ENCODE measurements at regions not wholly inside any gene's neighbourhood (a gene's known extent, or its start where the extent isn't known, plus 50 kb on each side); places are given as distances from the start of the nearest gene placed in this dataset.

DNA sequence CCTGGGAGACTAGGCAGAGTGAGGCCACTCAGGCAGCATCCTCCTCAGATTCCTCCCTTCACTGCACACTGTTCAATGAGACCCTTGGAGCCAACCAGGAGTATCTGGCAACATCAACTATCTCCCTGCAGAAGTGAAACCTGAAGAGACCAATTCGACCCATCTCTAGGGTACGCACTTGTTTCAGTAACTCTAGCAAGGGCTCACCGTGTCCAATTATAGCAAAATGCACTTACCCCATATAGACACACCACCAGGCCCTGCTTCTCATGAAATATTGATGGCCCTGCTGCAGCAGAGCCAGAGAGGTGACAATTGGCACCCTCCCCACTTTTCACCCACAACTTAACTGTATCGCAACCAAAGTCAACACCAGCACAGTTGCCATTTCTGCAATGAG, 196.1 kb upstream of the IGF1R start:
- DNase-seq, result no peak
- Mint-ChIP-seq H3K4me3 (no peak overlapping the region), H3K9me3 (no peaks in the 10 kb centered on the region), H3K27me3 (peaks cover 13% of the 10 kb centered on the region), H3K36me3 (ENCODE audit: low read depth) (no peaks in the 10 kb centered on the region), H3K4me1 (ENCODE audit: low read depth) (peaks cover 2% of the 10 kb centered on the region), H3K27ac (no peak overlapping the region)

GRCh38 chr15:98455904-98456303, 192.4 kb upstream of the IGF1R start:
- Mint-ChIP-seq H3K36me3 (ENCODE audit: low read depth) (no peaks in the 10 kb centered on the region), H3K27me3 (peaks cover 36% of the 10 kb centered on the region), H3K9me3 (no peaks in the 10 kb centered on the region), H3K4me1 (ENCODE audit: low read depth) (no peaks in the 10 kb centered on the region), H3K4me3 (no peak overlapping the region), H3K27ac (no peak overlapping the region)
- no peak for DNase-seq

DNA sequence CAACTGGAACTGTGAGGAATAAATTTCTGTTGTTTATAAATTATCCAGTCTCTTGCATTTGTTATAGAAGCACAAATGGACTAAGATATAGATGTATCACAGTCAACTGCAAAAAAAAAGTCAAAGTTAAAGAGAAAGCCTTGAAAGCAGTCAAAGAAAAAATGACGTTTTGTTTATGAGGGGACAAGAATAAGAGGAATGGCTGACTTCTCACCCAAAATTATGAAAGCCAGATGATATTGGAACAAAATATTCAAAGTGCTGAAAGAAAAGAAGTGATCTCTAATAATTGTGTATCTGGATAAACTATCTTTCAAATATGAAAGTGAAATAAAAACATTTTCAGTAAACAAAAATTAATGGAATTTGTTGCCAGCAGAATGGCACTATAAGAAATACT, 171.8 kb upstream of the IGF1R start:
- Mint-ChIP-seq H3K27ac (no peak overlapping the region), H3K9me3 (peaks cover 20% of the 10 kb centered on the region), H3K4me3 (no peak overlapping the region), H3K4me1 (ENCODE audit: low read depth) (no peaks in the 10 kb centered on the region), H3K27me3 (no peaks in the 10 kb centered on the region), H3K36me3 (ENCODE audit: low read depth) (no peaks in the 10 kb centered on the region)
- DNase-seq, result no peak

DNA sequence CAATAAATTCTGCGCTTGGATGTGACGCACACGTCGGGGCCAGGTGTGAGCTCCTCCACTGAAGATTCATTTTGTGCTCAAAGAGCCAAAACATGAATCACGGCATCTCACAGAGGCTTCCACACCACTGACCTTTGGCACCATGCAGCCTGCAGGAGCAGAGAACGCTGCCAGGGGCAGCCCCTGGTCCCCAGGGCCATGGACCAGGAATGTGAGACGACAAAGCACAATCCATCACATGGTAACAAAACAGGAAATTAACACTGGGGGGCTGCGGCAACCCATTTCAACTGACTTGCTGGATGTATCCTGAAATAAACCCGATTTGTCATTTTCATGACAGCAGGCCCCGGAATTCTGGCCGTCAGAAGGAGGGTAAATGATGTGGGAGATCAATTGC, 167.5 kb upstream of the IGF1R start:
- Mint-ChIP-seq H3K27me3 (peaks cover 8% of the 10 kb centered on the region), H3K4me1 (ENCODE audit: low read depth) (no peaks in the 10 kb centered on the region), H3K36me3 (ENCODE audit: low read depth) (no peaks in the 10 kb centered on the region), H3K9me3 (peaks cover 14% of the 10 kb centered on the region), H3K4me3 (no peak overlapping the region), H3K27ac (no peak overlapping the region)
- DNase-seq, result no peak

DNA sequence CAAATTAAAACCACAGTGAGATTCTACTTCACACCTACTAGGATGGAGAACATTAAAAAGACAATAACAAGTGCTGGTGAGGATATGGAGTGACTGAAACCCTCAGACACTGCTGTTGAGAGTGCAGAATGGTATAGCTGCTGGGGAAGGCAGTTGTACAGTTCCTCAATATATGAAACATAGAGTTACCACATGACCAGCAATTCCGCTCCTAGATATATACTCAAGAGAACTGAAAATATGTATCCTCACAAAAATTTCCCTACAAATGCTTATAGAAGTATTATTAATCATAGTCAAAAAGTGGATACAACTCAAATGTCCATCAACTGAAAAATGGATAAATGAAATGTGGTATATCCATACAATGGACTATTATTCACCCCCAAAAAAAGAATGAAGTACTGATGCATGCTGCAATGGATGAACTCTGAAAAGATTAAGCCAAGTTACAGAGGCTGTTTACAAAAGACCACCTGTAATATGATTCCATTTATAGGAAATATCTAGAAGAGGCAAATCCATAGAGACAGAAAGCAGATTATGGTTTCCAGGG, 164.7 kb upstream of the IGF1R start:
- H3K27me3 Mint-ChIP-seq, result peaks cover 17% of the 10 kb centered on the region
- H3K4me3 Mint-ChIP-seq, result no peak overlapping the region
- DNase-seq, result no peak
- H3K9me3 Mint-ChIP-seq, result peaks cover 3% of the 10 kb centered on the region
- H3K4me1 Mint-ChIP-seq (ENCODE audit: low read depth), result no peaks in the 10 kb centered on the region
- no peak overlapping the region for H3K27ac Mint-ChIP-seq
- no peaks in the 10 kb centered on the region for H3K36me3 Mint-ChIP-seq (ENCODE audit: low read depth)

- Mint-ChIP-seq H3K27ac (no peak overlapping the region), H3K9me3 (peaks cover 3% of the 10 kb centered on the region), H3K4me1 (ENCODE audit: low read depth) (no peaks in the 10 kb centered on the region), H3K36me3 (ENCODE audit: low read depth) (no peaks in the 10 kb centered on the region), H3K4me3 (no peak overlapping the region), H3K27me3 (peaks cover 17% of the 10 kb centered on the region)
- DNase-seq, result no peak
These were observed 163.4 kb upstream of the IGF1R start for GRCh38 chr15:98484914-98485313.

- H3K4me3 Mint-ChIP-seq, result no peak overlapping the region
- H3K27me3 Mint-ChIP-seq, result peaks cover 17% of the 10 kb centered on the region
- peaks cover 3% of the 10 kb centered on the region for H3K9me3 Mint-ChIP-seq
- H3K4me1 Mint-ChIP-seq (ENCODE audit: low read depth), result no peaks in the 10 kb centered on the region
- H3K27ac Mint-ChIP-seq, result no peak overlapping the region
- DNase-seq, result no peak
- no peaks in the 10 kb centered on the region for H3K36me3 Mint-ChIP-seq (ENCODE audit: low read depth)
These were observed 162.9 kb upstream of the IGF1R start for GRCh38 chr15:98485451-98485850.

DNA sequence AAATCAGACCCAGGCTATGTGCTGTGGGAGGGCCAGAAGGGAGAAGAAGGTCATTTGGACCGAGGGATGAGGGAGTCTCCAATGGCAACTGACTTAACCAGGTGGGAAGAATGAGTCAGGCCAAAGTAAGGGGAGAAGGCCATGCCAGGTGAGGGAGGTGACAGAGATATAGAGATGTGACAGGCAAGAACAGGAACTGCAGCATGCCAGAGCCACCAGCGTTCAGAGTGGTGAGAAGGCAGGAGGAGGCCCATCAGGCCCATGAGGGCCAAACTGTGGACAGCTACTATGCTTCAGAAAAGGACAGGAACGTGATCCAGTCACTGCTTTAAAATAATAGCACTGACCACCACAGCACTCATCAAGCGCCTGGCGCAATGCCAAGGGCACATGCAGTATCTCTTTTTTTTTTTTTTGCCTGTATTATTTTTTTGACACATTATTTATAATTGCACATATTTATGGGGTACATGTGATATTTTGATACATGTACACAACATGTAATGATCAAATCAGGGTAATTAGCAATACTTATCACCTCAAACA, 154.3 kb upstream of the IGF1R start:
- DNase-seq, result no peak
- Mint-ChIP-seq H3K4me1 (ENCODE audit: low read depth) (no peaks in the 10 kb centered on the region), H3K9me3 (peaks cover 5% of the 10 kb centered on the region), H3K4me3 (no peak overlapping the region), H3K27me3 (no peaks in the 10 kb centered on the region), H3K36me3 (ENCODE audit: low read depth) (no peaks in the 10 kb centered on the region), H3K27ac (no peak overlapping the region)

- Mint-ChIP-seq H3K4me1 (ENCODE audit: low read depth) (no peaks in the 10 kb centered on the region), H3K4me3 (no peak overlapping the region), H3K9me3 (peaks cover 13% of the 10 kb centered on the region), H3K36me3 (ENCODE audit: low read depth) (no peaks in the 10 kb centered on the region), H3K27ac (no peak overlapping the region), H3K27me3 (peaks cover 45% of the 10 kb centered on the region)
- no peak for DNase-seq
These were observed 147.1 kb upstream of the IGF1R start for GRCh38 chr15:98501192-98501591.

DNA sequence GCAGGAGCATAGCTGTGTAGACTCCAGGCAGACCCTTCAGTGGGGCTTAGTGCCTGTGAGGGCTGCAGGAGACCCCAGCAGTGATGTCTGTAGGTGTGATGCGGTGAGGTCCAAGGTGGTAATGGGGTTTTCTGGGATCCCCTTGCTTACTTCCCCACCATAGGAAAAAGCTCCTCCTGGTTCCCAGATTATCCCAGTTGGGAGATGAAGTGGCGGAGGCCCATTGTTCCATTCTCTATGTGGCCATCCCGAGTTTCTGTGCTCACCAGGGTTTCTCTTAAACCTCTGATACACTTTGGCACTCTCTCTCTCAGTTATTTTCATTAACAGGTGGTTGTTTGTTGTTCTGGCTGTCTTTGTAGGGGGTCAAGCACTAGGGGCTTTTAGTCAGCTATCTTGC, 146.7 kb upstream of the IGF1R start:
- H3K36me3 Mint-ChIP-seq (ENCODE audit: low read depth), result no peaks in the 10 kb centered on the region
- H3K4me1 Mint-ChIP-seq (ENCODE audit: low read depth), result no peaks in the 10 kb centered on the region

GRCh38 chr15:98503970-98504369, 144.4 kb upstream of the IGF1R start:
- peaks cover 57% of the 10 kb centered on the region for H3K27me3 Mint-ChIP-seq
- DNase-seq, result no peak

More for the DNA sequence above, 146.7 kb upstream of the IGF1R start:
- DNase-seq, result no peak
- peaks cover 13% of the 10 kb centered on the region for H3K9me3 Mint-ChIP-seq
- no peak overlapping the region for H3K4me3 Mint-ChIP-seq
- peaks cover 48% of the 10 kb centered on the region for H3K27me3 Mint-ChIP-seq
- H3K27ac Mint-ChIP-seq, result no peak overlapping the region

GRCh38 chr15:98504998-98505397, 143.3 kb upstream of the IGF1R start:
- DNase-seq, result no peak
- peaks cover under 1% of the 10 kb centered on the region for H3K9me3 Mint-ChIP-seq
- no peak overlapping the region for H3K27ac Mint-ChIP-seq
- peaks cover 59% of the 10 kb centered on the region for H3K27me3 Mint-ChIP-seq
- H3K4me3 Mint-ChIP-seq, result no peak overlapping the region
- no peaks in the 10 kb centered on the region for H3K36me3 Mint-ChIP-seq (ENCODE audit: low read depth)
- no peaks in the 10 kb centered on the region for H3K4me1 Mint-ChIP-seq (ENCODE audit: low read depth)

More at GRCh38 chr15:98503970-98504369, 144.4 kb upstream of the IGF1R start:
- Mint-ChIP-seq H3K36me3 (ENCODE audit: low read depth) (no peaks in the 10 kb centered on the region), H3K9me3 (peaks cover 9% of the 10 kb centered on the region), H3K27ac (no peak overlapping the region), H3K4me3 (no peak overlapping the region), H3K4me1 (ENCODE audit: low read depth) (no peaks in the 10 kb centered on the region)

- H3K36me3 Mint-ChIP-seq (ENCODE audit: low read depth), result no peaks in the 10 kb centered on the region
- DNase-seq, result no peak
- peaks cover 55% of the 10 kb centered on the region for H3K27me3 Mint-ChIP-seq
- H3K9me3 Mint-ChIP-seq, result no peaks in the 10 kb centered on the region
- H3K27ac Mint-ChIP-seq, result no peak overlapping the region
- no peak overlapping the region for H3K4me3 Mint-ChIP-seq
- no peaks in the 10 kb centered on the region for H3K4me1 Mint-ChIP-seq (ENCODE audit: low read depth)
These were observed 142.7 kb upstream of the IGF1R start for GRCh38 chr15:98505611-98506031.

DNA sequence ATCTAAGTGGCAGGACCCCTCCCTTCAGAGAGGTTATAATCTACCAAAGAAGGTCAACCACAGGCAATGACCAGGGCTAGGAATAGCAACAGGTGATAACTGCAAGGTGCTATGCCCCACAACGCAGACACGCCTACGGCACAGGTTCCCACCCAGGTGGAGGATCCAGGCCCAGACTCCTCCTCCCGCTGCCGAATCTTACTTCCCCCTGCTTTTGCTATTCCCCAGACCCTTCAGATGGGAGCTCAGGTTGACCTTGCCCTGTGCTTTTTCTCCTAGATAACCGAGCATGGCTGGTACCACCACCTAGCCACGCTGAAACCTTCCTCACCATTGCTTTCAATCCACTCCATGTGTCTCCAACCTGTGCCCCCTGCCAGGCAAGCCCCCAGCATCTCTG, 142.2 kb upstream of the IGF1R start:
- H3K4me3 Mint-ChIP-seq, result no peak overlapping the region
- no peak overlapping the region for H3K27ac Mint-ChIP-seq
- DNase-seq, result no peak
- no peaks in the 10 kb centered on the region for H3K4me1 Mint-ChIP-seq (ENCODE audit: low read depth)
- H3K27me3 Mint-ChIP-seq, result peaks cover 55% of the 10 kb centered on the region
- no peaks in the 10 kb centered on the region for H3K36me3 Mint-ChIP-seq (ENCODE audit: low read depth)
- no peaks in the 10 kb centered on the region for H3K9me3 Mint-ChIP-seq

- Mint-ChIP-seq H3K36me3 (ENCODE audit: low read depth) (no peaks in the 10 kb centered on the region), H3K27ac (no peak overlapping the region), H3K4me3 (no peak overlapping the region), H3K9me3 (no peaks in the 10 kb centered on the region), H3K27me3 (peaks cover 54% of the 10 kb centered on the region), H3K4me1 (ENCODE audit: low read depth) (no peaks in the 10 kb centered on the region)
- DNase-seq, result no peak
These were observed 141.6 kb upstream of the IGF1R start for GRCh38 chr15:98506711-98507110.

All from activated T-cell treated with anti-CD3 and anti-CD28 coated beads, Interleukin-2, amount 50 U/mL, for 24 hours (primary cell).